ENCODE measurements at regions not wholly inside any gene's neighbourhood (a gene's known extent, or its start where the extent isn't known, plus 50 kb on each side); places are given as distances from the start of the nearest gene placed in this dataset.

GRCh38 chr2:239904496-239904895, 120.6 kb downstream of the NDUFA10 start (continued):
- TF ChIP-seq TAF15 (IDR thresholded peaks at IDR 0.05; ENCODE audit: low read depth, low read length), result no peak

- no TSS peak for BruUV-seq (replicated peaks)
- FAIRE-seq (no peak), ATAC-seq (no peak), DNase-seq (ENCODE audit: extremely low read depth in 1 of 4, low spot score in 3 of 4) (no peak)
- Histone ChIP-seq H2AFZ (ENCODE audit: low read depth, low read length) (no peak overlapping the region), H3K9me3 (replicated peaks; ENCODE audit: control insufficient read depth, insufficient read depth, low read depth, low read length) (no peaks in the 10 kb centered on the region), H3K9me1 (ENCODE audit: control insufficient read depth, insufficient read depth, low read length) (no peaks in the 10 kb centered on the region), H3K27ac (ENCODE audit: extremely low read depth, low read depth, low read length) (no peak overlapping the region), H3K4me2 (ENCODE audit: insufficient read depth, low read length) (no peak overlapping the region), H3K79me2 (ENCODE audit: control insufficient read depth, insufficient read depth, low read length) (no peaks in the 10 kb centered on the region), H3K4me3 (no peak overlapping the region), H3K4me1 (replicated peaks in 1 of 2; ENCODE audit: control insufficient read depth in 2 of 2, insufficient read depth in 2 of 2, low read length in 2 of 2) (no peaks in the 10 kb centered on the region), H3K9ac (ENCODE audit: insufficient read depth in 1 of 2, low read depth in 2 of 2, low read length in 2 of 2) (no peak overlapping the region), H4K20me1 (replicated peaks; ENCODE audit: control insufficient read depth, insufficient read depth, low read length) (no peaks in the 10 kb centered on the region), H3K36me3 (ENCODE audit: control insufficient read depth, insufficient read depth, low read length) (no peaks in the 10 kb centered on the region), H3K27me3 (ENCODE audit: control insufficient read depth in 2 of 2, insufficient read depth in 2 of 2, low read length in 2 of 2) (no peaks in the 10 kb centered on the region)
- ChIA-PET POLR2A (no interaction called here), CTCF (ENCODE audit: low intra/inter-chr PET ratio) (no interaction called here)
- TF ChIP-seq TEAD2 (tag; IDR thresholded peaks at IDR 0.05), result no peak
- TF ChIP-seq ARID3A (IDR thresholded peaks at IDR 0.05; ENCODE audit: borderline replicate concordance, low read depth, low read length), result no peak
- no peak for TF ChIP-seq KAT8 (IDR thresholded peaks at IDR 0.05; ENCODE audit: low read depth)
- no peak for TF ChIP-seq E4F1 (CRISPR knock-in tag; IDR thresholded peaks at IDR 0.05; ENCODE audit: borderline replicate concordance)
- no peak for TF ChIP-seq KLF1 (tag; IDR thresholded peaks at IDR 0.05)
- no peak for TF ChIP-seq HINFP (tag; conservative IDR thresholded peaks at IDR 0.05; ENCODE audit: low read depth)
- TF ChIP-seq HBP1 (CRISPR knock-in tag; IDR thresholded peaks at IDR 0.05), result no peak
- WGBS (ENCODE audit: insufficient coverage, low coverage, missing lambda C conversion rate), result 75% methylated on average over 3 of the region's 6 CpGs
- in situ Hi-C loops (cut with MboI), result no loop called here
- intact Hi-C loops (cut with micrococcal nuclease), result no loop called here
These were observed 121.3 kb downstream of the NDUFA10 start for GRCh38 chr2:239903803-239904202.
